Thyroid gland (tissue), 4 donors: ENCODE measurements at regions not wholly inside any gene's neighbourhood (a gene's known extent, or its start where the extent isn't known, plus 50 kb on each side); places are given as distances from the start of the nearest gene placed in this dataset.

Source experiments
- DNase-seq, 2 donors: peaks; one replicate each; pipeline ENCODE4 v3.0.0-alpha.2; 2019
- H3K27ac ChIP-seq, 3 donors: fragments of 200-600 bp; sonication (generic); 1 replicate in 2 of 3; 2 replicates in 1 of 3; pipeline ENCODE4 v1.5.1; 2016 to 2019; ENCODE audit warnings: mild to moderate bottlenecking in 1 of 3, moderate library complexity in 1 of 3
- H3K27me3 ChIP-seq: fragments of 200-600 bp; sonication (generic); one replicate; pipeline ENCODE4 v1.5.1; 2019
- H3K36me3 ChIP-seq, 2 donors: fragments of 200-600 bp; sonication (generic); one replicate each; pipeline ENCODE4 v1.5.1; 2016 to 2019
- H3K4me1 ChIP-seq, 2 donors: fragments of 200-600 bp; sonication (generic); one replicate each; pipeline ENCODE4 v1.5.1; 2017 to 2019
- H3K4me3 ChIP-seq, 3 donors: fragments of 200-600 bp; sonication (generic); replicated peaks in 1 of 3; 1 replicate in 2 of 3; 2 replicates in 1 of 3; pipeline ENCODE4 v1.5.1; 2016; ENCODE audit warnings: mild to moderate bottlenecking in 1 of 3
- H3K9me3 ChIP-seq: fragments of 200-600 bp; sonication (generic); one replicate; pipeline ENCODE4 v1.5.1; 2017
- CTCF ChIP-seq, 6 experiments: fragments of 200-600 bp in 3 of 6; fragments of 450-650 bp in 3 of 6; sonication (generic) in 3 of 6; IDR thresholded peaks; one replicate each; pipeline ENCODE4 v1.5.1; 2016 to 2019; ENCODE audit warnings: antibody characterized with exemption in 6 of 6, mild to moderate bottlenecking in 2 of 6, inconsistent platforms in 1 of 6, moderate library complexity in 1 of 6
- POLR2A ChIP-seq, 2 donors: fragments of 450-650 bp; IDR thresholded peaks; one replicate each; pipeline ENCODE4 v1.6.1; 2017; ENCODE audit warnings: antibody characterized with exemption in 2 of 2, mild to moderate bottlenecking in 2 of 2, moderate library complexity in 1 of 2
- WGBS, 2 donors: methylation state at CpG; one replicate each; pipeline ENCODE4 v1.1.5; 2017; 5-methylcytosine and 5-hydroxymethylcytosine counted together
- intact Hi-C: fragments of 100-400 bp; cut with DNase I; formaldehyde crosslinking; loops from one replicate; pipeline ENCODE4 v1.15.1; 2023

DNA sequence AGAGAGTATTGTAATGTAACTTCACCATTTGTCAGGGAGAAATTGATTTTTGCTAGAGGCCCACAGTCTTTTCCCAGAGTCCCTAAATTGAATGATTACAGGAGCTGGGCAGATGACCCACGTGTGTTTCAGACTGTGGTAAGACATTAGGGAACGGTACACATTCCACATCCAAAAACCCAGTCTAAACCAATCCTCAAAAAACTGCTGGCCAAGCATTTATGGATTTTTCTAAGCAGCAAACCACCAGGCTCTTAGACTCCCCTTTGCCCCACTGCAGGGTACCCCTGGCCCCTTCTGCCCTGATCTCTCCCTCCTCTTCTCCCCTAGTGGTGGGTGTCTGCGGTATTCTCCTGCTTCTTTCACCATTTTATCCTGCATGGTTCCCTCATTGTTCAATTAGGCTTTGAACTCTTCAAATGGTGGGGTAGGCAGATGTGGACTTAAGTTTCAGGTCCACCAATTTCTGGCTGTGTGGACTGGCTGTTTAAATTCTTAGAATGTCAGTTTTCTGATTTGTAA is 135.5 kb upstream of the SORCS3 start:
- WGBS, 2 donors: 64 to 69% methylated on average over 3 of the region's 3 CpGs
- Histone ChIP-seq H3K4me3 (no peak overlapping the region), H3K27ac (no peak overlapping the region), H3K4me1 (no peaks in the 10 kb centered on the region), H3K27me3 (no peaks in the 10 kb centered on the region), H3K9me3 (no peaks in the 10 kb centered on the region), H3K36me3 (no peaks in the 10 kb centered on the region)
- intact Hi-C loops: no loop called here
- DNase-seq: no peak
- TF ChIP-seq POLR2A (IDR thresholded peaks at IDR 0.05) (no peak), CTCF (IDR thresholded peaks at IDR 0.05) (no peak)

GRCh38 chr10:104509981-104510380 is 131.1 kb upstream of the SORCS3 start:
- intact Hi-C loops: no loop called here
- no peak for TF ChIP-seq POLR2A (IDR thresholded peaks at IDR 0.05)
- no peak for TF ChIP-seq CTCF (IDR thresholded peaks at IDR 0.05)
- WGBS, 2 donors: 73 to 75% methylated on average over 3 of the region's 3 CpGs

DNA sequence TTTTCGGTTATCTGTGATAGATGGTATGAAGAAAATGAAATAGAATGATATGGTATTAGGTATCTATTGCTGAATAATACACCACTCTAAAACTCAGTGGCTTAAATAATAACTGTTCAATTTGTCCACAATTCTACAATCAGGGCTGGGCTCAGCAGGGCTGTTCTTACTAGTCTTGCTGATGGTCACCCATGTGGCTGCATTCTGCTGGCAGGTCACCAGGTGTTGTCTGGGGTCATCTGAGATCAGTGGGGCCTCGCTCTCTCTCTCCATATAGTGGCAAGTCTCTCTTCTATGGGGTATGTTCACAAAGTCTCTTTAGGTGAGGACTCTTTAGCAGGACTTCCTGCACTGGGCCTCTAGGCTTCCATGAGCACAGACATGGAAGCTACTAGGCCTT is 130.4 kb upstream of the SORCS3 start:
- 57 to 85% methylated on average over 2 of the region's 2 CpGs for WGBS, 2 donors
- TF ChIP-seq POLR2A (IDR thresholded peaks at IDR 0.05) (no peak), CTCF (IDR thresholded peaks at IDR 0.05) (no peak)
- no peaks in the 10 kb centered on the region for H3K9me3 ChIP-seq
- no peak for DNase-seq
- no peak overlapping the region for H3K27ac ChIP-seq
- no peaks in the 10 kb centered on the region for H3K4me1 ChIP-seq
- H3K27me3 ChIP-seq: no peaks in the 10 kb centered on the region
- intact Hi-C loops: no loop called here
- no peak overlapping the region for H3K4me3 ChIP-seq
- H3K36me3 ChIP-seq: no peaks in the 10 kb centered on the region

More at GRCh38 chr10:104509981-104510380, 131.1 kb upstream of the SORCS3 start:
- Histone ChIP-seq H3K4me1 (no peaks in the 10 kb centered on the region), H3K4me3 (no peak overlapping the region), H3K36me3 (no peaks in the 10 kb centered on the region), H3K27me3 (no peaks in the 10 kb centered on the region), H3K27ac (no peak overlapping the region), H3K9me3 (no peaks in the 10 kb centered on the region)
- DNase-seq: no peak

GRCh38 chr10:104512800-104513199 is 128.3 kb upstream of the SORCS3 start:
- H3K27me3 ChIP-seq: no peaks in the 10 kb centered on the region
- no peaks in the 10 kb centered on the region for H3K36me3 ChIP-seq
- H3K27ac ChIP-seq: no peak overlapping the region
- H3K4me3 ChIP-seq: no peak overlapping the region
- TF ChIP-seq POLR2A (IDR thresholded peaks at IDR 0.05) (no peak), CTCF (IDR thresholded peaks at IDR 0.05) (no peak)
- 40 to 42% methylated on average over 8 of the region's 8 CpGs for WGBS, 2 donors
- intact Hi-C loops: no loop called here
- no peaks in the 10 kb centered on the region for H3K4me1 ChIP-seq
- no peak for DNase-seq
- no peaks in the 10 kb centered on the region for H3K9me3 ChIP-seq

DNA sequence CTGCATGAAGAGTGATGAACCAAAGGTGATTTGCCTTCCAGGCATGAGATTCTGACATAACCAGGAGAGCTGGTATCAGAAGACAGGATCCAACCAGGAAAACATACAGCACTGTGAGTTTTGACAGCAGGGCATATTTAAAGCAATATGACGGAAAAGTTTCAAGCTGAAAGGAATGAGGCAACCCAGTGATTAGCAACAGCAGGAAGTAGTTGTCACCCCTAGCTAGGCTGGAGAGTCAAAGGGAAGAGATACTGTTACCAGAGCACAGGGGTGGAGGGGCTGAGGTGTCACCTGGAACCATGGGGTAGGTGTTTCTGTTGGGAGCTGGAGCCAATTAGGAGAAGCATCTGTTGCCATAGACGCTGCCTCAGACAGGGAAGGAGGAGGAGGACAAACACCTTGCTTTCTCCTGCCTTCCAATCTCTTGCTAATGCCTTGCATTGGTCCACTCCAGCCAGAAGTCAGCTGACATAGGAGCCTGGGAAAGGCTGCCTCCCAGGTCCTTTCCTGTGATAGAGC is 125.4 kb upstream of the SORCS3 start:
- no peaks in the 10 kb centered on the region for H3K36me3 ChIP-seq
- H3K27me3 ChIP-seq: no peaks in the 10 kb centered on the region
- DNase-seq: no peak
- 37 to 44% methylated on average over 2 of the region's 2 CpGs for WGBS, 2 donors
- no peaks in the 10 kb centered on the region for H3K9me3 ChIP-seq
- no peak overlapping the region for H3K27ac ChIP-seq
- H3K4me3 ChIP-seq: no peak overlapping the region
- intact Hi-C loops: no loop called here
- TF ChIP-seq POLR2A (IDR thresholded peaks at IDR 0.05): no peak
- TF ChIP-seq CTCF (IDR thresholded peaks at IDR 0.05): no peak
- H3K4me1 ChIP-seq: no peaks in the 10 kb centered on the region
